GM18498 (cell line): ENCODE measurements at regions not wholly inside any gene's neighbourhood (a gene's known extent, or its start where the extent isn't known, plus 50 kb on each side); places are given as distances from the start of the nearest gene placed in this dataset.

Experiments used
- ATAC-seq: cut with Tn5 transposase; IDR thresholded peaks from one replicate; pipeline ENCODE4 v1.9.1; 2021; ENCODE audit warnings: mild to moderate bottlenecking, moderate library complexity; ENCODE audit not compliant: unreplicated experiment

DNA sequence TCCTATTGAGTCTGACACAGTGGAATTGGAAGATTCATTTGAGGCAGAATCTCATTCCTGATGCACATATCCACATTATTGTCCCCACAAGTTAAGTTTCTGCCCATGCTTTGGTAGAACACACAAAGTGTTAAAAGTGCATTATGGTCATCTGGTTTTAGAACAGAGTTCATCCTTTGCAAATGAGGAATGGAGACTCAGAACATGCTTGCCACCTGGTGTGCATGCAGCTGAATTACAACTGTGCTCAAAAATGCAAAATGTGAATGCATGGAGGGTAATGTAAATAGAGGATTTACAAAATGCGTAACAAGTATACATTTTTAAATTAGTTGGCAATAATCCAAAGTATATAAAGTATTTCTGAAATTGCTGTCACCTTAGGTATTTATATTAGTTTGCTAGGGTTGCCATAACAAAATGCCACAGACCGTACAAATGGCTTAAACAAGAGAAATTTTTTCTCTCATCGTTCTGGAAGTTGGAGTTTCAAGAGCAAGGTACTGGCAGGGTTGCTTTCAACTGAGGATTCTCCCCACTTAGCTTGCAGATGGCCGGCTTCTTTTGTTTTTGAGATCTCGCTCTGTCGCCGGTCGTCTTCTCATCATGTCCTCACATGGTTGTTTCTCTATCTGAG lies 671.1 kb downstream of the TAF11L14 start:
- peak; percentile 81 for ATAC-seq

DNA sequence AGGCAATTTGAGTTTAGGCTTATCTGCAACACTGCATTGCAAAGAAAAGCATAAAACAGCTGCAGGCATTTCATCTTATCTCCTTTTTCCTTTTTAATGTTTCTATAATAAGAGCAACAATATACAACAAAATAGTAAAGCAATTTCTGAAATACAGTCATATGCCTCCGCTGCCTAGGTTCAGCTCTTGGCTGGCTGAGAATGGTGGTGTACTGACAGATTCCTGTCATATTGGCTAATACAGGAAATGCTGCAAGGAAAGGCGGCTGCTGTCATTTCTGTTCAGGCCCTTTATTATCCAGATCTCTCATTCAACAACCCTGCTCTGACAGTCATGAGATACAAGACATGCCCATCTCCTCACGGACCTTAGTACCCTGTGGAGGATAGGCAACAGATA lies 677.0 kb downstream of the TAF11L14 start:
- no peak for ATAC-seq

DNA sequence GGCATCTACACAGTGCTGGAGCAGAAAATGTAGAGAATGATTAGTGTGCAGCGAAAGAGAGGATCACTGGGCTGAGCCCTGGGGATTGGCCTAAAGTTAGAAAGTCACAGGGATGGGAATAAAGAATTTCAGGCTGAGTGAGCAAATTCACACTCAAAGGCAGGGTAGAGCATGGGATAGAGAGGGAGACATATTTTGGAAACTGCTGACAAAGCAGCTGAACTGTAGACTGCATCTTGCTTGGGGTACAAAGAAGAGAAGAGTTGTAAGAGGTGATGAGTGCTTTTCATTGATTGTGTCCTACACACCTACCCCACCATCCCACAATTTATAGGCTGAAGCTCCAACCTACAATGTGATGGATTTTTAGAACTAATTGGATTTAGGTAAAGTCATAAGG lies 677.8 kb downstream of the TAF11L14 start:
- ATAC-seq, result no peak

DNA sequence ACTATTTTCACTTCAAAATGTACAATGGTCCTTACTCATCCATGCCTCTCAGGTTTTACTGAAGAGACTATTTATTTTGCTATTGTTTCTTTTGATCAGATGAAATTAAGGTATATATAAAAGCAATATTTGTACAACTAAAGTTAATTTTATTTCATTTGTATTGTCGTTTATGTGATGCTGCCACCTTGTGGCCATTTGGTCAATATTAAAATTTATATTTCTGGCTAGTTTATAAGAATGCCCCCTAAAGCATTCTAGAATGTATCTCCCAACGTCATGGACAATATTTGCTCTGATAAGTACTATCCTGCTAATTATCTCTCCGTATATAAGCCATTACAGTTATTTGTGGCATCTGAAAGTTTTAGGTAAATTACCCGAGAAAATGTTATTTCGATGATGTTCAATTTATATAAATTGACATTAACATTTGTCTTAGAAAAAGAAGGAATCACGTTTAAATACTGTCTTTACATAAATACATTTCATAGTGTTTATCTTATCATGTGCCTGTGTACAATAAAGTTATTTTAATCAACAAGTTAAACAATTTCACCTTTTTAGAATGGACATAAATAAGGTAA lies 680.0 kb downstream of the TAF11L14 start:
- no peak for ATAC-seq

DNA sequence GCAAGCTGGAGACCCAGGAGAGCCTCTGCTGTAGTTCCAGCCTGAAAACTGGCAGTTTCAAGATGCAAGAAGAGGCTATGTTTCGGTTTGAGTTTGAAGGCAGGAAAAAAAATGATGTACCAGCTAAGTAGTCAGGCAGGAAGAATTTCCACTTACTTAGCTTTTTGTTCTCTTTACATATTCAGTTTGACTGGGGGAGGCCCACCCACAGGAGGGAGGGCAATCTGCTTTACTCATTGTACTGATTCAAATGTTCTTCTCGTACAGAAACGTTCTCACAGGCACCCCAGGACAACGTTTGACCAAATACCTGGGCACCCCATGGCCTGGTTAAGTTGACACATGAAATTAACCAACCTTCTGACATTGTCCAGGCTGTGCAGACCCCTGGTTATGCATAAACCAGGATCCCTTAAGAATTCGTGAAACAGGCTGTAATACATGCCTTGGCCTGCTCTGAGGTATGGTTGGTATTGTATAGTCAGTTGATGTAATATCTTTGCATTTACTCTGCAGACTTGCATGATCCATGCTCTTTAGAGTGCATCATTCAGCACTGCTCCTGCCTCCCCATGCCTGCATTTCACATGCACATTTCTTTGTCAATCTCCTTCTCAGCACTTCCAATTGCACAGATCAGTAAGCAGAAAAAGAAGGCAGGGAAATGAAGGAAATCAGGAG lies 687.1 kb downstream of the TAF11L14 start:
- ATAC-seq, result no peak

DNA sequence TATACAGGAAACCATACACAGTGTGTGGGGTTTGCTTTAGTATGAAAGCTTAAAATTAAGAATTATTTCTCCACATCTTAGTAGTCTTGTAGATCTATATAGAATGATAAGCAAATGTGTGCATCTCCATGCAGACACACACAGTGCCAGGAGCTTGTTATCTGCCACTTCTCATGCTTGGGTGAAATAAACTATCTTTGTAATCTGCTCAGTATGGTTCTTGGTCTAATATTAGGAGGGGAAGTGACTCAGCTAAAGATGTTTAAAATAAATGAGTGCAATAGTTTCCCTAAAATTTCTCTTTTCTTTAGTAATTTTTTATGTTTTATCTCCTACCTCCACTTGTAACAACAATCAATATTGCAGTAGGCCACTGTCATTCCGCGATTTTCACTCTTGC lies 689.6 kb downstream of the TAF11L14 start:
- no peak for ATAC-seq

DNA sequence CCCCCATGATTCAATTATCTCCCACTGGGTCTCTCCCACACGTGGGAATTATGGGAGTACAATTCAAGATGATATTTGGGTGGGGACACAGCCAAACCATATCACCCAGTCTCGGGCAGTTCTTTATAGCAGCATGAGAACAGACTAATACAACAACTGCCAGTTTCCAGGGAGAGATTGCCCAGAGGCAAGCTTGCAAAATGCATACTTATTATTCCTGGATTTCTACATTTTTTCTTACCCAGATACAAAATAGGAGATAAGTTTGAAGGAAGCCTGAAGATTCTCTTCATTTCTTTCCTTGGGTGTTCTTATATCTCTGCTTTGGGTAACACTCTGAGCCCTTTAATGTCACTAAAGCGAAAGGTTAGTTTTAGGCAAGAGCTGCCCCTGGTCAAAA lies 691.2 kb downstream of the TAF11L14 start:
- no peak for ATAC-seq

DNA sequence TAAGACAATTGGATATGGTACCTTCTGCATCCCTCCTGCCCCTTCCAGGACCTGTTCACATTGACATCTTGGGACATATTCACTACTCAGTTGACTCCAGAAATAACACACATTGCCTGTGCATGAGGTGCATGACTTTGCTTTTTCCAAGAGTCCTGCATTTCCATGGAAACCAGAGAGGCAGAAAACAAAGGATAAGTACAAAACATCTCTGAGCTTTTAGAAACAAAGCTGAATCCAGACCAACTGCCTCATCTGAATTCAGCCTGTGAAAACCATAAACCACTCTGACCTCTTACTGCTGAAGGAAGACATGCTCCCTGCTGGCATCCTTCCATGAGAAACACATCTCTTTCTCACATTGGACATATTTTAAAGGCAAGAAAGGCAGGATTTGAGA lies 695.1 kb downstream of the TAF11L14 start:
- ATAC-seq, result no peak

DNA sequence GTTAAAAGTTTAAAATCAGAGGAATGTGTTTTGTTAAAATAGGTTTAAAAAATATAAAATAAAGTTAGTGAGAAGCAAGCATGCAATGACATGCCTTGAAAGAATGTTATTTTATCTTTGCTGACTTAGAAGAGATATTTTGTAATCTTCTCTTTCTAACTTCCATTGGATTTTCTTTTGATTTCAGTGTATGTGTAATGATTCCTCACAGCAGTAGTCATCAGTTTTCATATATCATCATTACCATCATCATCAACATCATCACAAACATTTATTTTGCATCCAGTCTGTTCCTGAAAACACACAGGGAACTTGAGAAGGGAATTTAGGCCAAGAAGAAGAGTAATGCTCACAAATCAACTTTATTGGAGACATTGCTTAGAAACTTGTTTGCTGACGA lies 699.6 kb downstream of the TAF11L14 start:
- ATAC-seq, result no peak

DNA sequence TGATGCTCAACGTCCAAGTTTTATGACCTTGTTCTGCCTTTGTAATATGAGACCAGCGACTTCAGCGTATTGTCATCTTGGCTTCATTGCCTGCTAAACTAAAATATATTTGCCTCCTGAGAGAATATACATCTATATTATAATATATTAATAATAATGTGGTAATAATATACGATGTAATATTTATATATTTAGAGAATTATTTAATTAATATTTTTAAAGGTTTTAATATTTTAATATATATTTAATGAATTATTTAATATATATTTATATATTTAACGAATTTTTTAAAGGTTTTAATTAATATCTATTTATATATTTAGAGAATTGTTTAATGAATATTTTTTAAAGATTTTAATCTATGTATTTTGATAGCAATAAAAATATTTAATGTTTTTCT lies 700.7 kb downstream of the TAF11L14 start:
- ATAC-seq, result no peak

DNA sequence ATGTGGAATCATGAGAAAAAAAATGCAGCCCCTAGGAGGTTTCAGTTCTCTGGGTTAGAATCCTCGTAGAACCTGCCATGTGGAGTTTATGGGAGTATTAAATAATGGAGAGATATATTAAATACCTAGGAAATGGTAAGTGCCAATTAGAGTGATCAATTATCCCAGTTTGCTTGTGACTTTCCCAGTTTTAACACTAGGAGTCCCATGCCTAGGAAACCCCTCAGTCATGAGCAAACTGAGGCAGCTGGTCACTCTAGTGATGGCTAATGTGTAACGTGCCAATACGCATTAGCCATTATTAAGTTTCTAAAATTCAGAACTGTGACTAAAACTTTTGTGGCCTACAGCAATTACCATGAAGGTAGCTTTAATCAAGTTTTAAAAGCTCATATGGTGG lies 720.6 kb downstream of the TAF11L14 start:
- no peak for ATAC-seq

DNA sequence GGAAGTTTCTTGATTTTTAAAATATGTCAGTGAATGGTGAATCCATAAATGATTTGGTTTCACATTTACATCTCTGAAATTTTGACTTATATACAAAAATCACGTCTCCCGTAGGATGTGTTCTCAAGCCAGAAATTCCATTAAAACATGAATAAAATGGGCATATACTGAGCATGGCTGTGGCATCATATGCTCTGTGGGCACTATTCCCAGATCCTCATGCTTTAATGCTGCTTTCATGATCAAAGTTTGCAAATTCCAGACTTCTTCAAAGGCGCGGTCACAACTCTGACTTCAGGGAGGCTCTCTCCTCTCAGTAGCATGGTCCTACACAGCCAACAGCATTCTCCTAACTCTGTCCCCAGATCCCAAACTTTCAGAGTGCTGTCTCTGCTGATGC lies 723.2 kb downstream of the TAF11L14 start:
- ATAC-seq, result no peak

DNA sequence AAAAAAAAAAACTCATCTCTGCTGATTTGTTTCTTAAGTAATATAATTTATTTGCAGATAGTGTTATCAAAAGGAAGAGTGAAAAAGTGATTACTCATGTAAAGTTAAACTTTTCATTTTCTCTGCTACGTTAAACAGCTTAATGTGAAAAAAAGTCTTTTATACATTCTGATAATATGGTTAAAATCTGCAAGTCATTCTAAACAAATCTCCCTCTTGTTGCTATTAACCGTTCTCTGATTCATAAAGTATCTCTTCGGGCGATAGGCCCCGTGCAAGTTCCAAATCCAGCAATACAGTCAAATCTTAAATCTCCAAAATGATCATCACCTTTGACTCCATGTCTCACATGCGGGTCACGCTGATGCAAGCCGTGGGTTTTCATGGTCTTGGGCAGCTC lies 732.0 kb downstream of the TAF11L14 start:
- no peak for ATAC-seq

DNA sequence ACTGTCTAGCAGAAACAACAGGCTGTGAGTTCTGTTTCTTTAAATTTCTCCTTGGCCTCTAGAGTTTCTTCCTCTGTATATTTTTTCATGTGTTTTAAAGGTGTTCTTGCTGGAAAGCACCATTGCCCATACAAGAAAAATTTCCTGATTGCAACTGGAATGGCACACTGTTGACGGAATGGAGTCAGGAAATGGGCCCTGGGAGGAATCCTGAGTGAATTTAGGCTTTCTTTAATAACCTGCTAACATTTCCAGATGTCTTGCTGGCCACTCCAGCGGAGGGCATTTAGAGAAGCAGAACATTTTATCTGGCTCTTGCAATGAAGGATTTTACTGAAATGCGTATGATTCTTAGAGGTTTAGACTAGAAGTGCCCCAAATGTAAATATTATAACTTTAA lies 736.3 kb downstream of the TAF11L14 start:
- no peak for ATAC-seq

DNA sequence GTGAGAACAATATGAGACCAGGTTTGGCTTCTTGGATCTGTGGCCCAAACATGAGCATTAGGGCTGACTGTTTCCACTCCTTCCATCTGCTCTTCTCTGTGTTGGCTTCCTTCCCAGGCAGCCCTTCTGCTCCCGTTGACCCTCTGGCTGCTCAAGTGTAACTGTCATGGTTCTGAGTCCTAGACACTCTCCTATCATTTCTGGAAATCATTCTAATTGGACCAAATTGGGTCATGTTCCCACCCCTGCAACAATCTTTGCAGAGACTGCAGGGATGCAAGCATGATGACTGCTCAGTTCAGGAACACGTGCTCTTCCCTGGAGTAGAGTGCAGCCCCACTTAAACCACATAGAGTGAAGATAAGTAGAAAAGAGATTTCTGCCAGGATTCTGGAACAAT lies 741.4 kb downstream of the TAF11L14 start:
- ATAC-seq, result no peak

DNA sequence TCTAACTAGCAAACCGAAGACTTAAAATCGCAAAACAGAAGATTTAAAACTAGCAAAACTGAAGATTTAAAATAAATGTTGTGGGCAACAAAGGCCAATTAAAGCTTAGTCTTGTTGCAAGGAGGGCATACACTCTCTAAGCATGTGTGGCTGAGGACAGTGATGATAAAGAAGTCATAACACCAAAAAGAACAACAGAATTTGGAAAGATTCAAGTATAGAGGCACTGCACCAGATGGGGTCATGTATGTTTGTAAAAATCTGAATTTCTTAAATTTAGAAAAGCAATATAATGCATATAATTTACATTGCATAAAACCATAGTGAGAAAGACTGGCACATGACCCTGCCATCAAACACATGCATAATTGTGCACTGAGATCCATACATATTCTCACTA lies 743.8 kb downstream of the TAF11L14 start:
- no peak for ATAC-seq

DNA sequence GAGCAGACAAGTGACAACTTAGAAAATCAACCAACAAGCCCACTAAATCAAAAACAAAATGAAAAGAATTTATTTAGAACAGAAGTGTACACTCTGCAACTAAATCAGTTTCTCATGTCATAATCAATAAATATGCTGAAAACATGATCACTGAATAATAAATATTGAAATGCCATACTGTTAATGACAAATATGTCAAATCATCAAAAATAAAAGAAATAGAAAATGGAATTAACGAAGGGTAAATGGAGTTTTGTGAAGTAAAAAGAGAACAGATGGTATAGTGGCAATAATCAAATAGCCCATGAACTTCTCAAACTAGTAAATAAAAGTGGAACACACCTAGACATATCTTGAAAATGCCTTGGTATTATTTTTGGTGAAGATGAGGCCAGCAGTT lies 744.9 kb downstream of the TAF11L14 start:
- no peak for ATAC-seq

DNA sequence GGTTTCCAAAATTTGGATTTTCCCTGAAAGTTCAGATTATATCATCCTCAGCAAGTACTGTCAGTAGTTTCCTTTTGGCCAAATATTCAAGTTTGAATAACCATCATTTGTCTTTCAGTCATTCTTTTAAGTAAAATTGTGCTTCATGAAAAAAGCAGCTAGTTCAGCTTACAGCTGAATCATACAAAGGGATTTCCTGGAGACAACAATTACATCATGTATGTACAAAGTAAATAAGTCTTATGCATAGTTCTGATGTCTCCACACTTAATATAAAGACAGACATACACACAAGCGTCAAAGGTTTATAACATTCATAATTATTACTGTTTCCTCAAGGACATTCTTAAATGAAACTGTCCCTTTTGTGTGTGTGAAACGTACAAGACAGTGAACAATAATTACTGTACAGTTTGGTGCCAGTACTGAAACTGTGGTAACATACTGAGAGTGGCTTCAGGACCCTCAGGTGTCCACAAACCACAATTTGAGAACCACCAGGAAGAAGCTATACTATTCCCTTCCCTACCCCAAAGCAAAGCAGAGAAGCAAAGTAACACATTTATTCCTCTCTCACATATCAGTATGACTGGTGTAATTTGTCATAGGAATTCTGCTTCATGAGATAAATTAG lies 746.6 kb downstream of the TAF11L14 start:
- no peak for ATAC-seq

DNA sequence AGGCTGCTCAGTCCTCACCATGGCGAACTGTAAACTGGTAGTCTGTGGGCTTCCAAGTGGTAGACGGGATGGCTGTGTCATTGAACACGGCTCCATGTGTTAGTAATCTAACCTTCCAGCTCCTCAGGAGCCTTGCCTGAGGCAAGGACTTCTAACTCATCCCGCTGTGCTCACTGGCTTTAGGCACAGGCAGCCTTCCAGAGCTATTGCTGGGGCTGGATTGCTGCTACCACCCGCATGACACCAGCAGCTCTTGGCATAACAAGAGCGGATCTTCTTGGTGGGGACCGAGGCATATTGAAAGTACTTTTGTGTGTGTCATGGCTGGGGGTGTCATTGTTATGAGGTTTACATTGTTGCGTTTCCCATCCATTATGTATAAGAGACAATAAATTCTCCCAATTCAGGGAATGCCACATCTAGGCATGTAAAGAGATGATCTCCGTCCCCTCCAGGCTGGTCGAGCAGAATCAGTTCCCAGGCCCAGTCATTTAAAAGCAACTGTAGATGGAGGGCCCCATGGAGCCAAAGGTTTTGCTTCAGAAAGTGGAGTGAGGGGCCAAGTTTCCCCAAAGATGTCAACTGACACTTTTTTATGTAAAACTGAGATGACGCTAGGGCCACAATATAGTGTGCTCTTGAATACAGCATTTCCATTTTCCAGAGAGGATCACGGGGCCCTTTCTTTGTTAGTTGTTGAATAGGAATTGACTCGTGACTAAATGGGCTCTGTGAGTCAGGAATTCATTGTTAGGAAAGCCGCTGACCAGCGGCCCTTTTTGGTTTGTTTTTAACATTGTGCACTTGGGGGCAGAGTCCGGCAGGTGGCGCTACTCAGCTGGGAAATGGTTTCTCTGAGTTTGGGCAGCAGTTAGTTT lies 759.5 kb downstream of the TAF11L14 start:
- ATAC-seq, result peak; percentile 73

DNA sequence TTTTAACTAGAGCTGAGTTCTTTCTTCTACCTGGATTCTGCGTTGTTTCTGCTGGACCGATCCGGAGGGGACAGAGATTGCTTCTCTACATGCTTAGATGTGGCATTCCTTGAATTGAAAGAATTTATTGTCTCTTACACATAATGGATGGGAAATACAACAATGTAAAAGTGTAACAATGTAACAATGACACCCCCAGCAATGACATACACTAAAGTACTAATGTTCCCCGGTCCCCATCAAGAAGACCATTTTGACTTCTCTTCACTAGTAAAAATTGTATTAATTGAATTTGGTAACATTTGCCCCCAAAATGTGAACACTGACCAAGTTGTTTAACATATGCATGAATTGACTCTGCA lies 760.2 kb downstream of the TAF11L14 start:
- ATAC-seq, result no peak
